ENCODE measurements at regions not wholly inside any gene's neighbourhood (a gene's known extent, or its start where the extent isn't known, plus 50 kb on each side); places are given as distances from the start of the nearest gene placed in this dataset.

DNA sequence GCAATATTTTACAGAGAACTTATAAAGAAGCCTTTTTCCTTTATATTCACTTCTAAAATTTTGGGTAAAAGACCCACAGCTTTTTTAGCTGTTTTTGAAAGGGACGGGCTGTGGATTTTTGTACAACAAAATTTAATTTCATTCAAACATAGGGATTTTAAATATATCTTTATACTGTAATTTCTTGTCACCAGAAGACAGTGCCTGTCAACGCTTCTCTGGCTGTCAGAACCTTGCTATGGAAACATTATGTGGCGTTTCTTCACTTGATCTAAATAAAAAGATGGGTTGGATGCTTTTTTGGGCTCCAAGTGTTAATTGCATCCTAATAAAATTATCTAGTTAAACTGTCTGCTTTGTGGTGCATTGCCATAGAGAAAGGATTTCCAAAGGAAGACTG is 635.6 kb upstream of the ALCAM start:
- no peak for DNase-seq

DNA sequence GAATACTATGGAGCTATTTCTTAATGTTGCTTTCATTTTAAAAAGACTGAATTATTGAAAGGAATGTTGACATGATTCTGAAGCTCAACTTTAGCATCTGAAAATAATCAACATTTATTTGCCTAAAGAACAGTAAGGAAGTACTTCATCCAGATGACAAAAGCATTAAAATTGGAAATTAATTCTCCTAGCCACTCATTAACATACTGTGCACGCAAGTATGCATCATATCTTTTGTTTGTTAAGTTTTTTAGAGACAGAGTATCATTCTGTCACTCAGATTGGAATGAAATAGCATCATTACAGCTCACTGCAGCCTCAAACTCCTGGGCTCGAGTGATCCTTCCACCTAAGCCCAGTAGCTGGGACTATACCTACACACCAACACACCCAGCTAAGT is 632.1 kb upstream of the ALCAM start:
- DNase-seq: no peak

DNA sequence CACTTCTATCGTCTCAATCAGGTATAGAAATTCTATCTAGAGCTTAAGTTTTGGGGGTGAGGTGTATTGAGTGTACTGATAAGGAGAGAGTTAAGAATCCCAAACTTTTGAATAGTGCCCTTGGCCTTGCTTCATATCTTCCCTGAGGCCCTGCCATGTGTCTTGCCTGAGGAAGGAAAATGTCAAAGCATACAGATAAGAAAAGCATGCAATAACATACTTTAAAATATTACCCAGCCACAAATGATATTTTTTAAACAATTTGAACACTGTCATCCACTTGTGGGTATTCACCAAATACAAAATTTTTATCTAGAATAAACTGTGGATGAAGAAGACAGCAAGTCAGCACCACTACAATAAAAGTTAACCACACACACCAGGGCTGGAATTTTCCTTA is 631.0 kb upstream of the ALCAM start:
- DNase-seq: no peak

DNA sequence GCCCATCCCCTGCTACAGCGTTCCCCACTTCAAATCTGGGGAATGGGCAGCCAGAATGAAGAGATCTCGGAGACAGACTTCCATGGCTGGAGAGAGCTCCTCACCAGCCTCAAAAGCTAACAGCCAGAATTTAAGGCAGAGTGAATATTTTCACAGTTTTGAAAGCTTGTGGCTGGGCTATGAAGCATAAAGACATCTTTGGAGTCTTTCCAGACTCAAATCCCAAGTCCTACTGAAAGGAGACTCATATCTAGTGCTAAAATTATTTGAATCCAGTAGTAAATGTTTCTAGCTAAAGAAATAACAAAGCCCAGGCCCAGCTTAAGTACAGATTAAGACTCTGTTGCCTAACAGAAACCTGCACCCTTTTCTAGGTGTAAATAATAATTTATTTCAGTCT is 628.4 kb upstream of the ALCAM start:
- no peak for DNase-seq

DNA sequence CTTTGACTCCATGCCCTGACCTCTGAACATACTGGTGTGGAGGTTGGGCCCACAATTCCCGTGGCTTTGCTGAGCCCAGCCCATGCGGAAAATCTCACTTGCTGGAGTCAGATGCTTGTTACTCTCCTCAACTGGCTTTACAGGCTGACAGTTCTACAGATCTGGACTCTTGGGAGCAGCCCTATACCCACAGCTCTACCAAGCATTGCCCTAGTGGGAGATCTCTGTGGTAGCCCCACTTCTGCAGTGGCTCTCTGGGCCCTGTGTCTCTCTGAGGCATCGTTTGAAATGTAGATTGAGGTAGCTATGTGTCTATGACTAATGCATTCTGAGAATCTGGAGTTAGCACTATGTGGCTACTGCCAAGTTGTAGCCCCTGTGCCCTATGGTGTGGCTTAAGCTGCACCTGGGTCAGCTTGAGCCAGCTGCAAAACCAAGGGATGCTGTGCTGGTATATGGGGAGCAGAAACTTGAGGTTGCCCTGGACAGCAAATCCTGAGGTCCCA is 625.8 kb upstream of the ALCAM start:
- no peak for DNase-seq

DNA sequence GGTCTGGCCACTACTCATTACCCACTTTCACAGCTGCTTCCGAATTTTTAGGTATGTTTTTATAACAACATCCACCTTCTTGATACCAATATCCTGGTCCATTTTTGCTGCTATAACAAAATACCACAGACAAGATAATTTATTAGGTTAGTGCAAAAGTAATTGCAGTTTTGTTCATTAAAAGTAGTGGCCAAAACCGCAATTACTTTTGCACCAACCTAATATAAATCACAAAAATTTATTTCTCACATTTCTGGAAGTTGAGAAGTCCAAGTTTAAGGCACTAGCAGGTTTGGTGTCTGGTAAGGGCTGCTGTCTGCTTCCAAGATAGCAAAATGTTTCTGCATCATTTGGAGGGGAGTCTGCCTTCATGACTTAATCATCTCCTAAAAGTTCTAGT is 624.7 kb upstream of the ALCAM start:
- no peak for DNase-seq

DNA sequence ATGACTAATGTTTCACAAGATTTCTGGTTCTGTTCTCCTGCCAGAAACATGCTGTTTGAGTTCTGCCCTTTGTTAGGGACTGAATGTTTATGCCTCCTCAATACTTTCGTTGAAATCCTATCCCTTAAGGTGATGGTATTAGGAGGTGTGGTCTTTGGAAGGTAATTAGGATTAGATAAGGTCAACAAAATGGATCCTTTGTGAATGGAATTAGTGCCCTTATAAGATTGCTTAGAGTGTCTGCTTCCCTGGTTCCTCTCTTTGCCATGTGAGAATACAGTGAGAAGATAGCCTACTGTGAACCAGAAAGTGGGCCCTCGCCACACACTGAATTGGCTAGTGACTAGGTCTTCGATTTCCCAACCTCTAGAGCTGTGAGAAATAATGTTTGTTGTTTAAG is 621.4 kb upstream of the ALCAM start:
- no peak for DNase-seq

DNA sequence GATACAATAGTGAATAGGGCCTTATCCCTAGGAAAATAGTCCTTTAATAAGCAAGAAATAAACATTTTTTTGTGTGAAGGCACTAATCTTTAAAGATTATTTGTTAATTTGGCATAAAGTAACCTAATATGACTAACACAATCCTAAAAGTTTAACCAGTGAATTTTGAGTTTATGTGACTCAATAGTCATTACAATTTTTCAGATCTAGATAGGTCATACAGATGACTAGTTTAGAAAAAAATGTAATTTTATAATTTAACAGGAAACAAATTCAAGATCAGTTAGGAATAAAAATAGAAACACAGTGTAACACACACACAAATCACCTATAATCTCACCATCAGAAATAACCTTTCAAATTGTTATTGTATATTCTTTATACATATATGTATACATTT is 620.7 kb upstream of the ALCAM start:
- no peak for DNase-seq

DNA sequence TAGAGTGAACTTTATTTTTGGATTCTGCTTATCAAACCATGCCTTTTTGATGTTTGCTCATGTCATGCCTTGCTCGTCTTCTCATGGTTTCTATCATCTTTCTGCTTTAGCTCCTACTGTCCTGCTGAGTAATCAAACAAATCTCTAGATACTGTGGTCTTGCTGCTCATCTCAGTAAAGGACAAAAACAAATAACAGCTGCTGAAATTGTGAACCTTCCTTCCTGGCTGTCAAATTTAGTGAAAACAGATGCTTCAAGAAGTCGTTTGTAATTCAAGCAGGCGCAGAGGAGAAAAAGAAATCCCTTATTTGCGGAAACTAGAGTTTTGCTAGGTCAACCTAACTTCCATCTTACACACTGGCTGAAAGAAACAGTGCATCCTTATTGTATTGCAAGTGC is 616.1 kb upstream of the ALCAM start:
- no peak for DNase-seq

DNA sequence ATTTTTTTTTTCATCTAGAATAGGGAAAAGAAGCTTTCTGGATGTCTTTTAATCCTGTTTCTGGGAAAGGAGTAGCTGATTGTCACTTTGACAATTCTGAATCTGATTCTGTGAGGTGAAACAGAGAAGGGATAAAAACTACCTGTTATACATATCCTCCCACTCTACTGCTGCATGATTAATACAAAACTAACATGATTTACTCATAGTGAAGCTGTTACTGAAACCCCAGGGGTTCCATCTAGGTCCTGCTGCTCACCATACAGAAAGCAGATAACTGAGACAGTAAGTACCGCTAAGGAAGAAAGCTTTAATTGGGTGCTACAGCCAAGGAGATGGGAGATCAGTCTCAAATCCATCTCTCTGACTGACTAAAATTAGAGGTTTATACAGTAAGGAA is 610.9 kb upstream of the ALCAM start:
- DNase-seq: no peak

DNA sequence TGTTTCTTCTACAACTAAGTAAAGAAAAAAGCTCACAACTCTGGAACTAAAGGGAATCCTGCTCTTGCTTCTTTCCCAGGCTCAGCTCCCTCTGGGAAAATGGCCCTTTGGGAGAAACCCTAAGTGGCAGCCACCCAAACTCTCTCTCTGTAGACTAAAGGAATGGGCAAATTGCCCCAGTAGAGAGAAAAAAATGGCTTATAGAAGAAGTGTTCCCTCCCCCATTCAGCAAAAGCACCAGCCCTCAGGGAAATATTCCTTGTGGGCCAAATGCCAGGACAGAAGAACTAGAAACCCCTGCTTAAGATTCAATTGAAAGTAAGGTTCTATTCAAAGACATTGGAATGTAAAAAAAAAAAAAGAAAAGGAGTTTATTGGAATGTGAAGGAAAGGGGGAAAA is 603.7 kb upstream of the ALCAM start:
- DNase-seq: no peak

DNA sequence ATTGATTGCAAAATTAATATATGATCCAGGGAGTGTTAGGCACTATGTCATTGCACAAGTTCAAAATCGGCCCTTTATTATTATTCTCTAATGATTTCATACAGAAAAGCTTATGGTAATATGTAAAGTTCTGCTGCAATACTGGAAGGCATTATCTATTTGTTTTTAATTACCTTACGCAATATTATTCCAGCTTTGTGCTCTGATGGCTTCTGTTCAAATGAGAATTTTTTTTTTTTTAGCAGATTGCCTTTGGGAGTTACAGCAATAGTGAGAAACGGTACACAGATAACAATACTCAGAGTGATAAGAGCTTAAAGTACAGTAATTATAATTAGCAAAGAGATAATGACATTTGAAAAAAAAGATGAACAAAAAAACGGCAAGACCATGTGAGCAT is 602.2 kb upstream of the ALCAM start:
- no peak for DNase-seq

DNA sequence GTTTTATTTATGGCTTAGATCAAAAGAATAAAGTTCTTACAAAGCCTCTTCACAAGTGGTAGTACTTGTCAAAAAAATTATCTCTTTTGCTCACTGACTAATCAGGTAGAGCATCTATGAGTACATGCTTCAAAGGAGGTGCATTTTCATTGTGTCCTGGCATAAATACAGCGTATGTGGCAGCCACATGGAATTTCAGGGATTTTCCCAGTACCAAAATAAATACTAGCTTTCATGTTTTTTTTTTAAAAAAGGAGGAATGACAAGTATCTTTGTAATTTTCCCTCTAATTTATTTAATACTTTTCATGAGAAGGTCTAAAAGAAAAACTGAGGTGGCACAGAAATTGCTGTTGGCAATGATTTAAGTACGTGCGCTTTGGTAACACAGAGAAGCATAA is 597.8 kb upstream of the ALCAM start:
- no peak for DNase-seq

DNA sequence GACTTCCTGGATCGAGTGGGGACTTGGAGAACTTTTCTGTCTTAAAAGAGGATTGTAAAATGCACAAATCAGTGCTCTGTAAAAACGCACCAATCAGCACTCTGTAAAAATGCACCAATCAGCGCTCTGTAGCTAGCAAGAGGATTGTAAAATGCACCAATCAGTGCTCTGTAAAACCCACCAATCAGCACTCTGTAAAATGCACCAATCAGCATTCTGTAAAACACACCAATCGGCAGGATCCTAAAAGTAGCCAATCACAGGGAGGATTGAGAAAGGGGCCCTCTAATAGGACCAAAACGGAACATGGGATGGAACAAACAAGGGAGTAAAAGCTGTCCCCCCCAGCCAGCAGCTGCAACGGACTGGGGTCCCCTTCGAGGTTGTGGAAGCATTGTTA is 587.4 kb upstream of the ALCAM start:
- DNase-seq: no peak

DNA sequence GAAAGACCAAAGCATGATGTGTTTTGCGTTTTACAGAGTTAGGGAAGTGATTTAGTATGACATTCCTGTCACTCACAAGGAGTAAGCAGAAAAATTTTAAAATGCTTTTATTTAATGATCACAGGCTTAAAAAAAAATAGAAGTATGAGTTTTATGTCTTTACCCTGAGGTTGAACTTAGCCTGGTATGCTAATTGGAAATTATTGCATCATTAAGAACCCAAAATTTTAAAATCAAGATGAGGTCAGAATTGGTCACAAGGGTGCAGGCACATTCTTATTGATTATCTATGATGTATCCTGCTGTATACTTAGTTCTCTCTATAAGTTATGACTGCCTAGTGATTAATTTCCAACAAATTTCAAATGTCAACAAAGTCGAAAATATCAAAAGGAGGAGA is 585.6 kb upstream of the ALCAM start:
- no peak for DNase-seq

DNA sequence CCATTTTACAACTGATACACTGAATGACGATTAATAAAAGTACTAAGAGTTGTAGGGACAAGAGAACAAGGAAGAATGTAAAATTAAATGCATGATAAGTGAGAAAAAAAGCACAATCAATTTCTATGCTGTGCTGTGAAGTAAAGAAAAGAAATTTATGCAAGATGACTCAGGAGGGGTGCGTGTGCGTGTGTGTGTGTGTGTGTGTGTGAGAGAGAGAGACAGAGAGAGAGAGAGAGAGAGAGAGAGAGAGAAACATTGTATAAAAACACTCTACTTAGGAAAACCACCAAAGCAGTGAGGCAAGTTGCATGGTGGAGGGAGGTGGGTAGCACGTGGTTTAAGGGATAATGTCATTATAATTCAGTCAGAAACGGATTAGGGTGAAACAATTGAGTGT is 580.8 kb upstream of the ALCAM start:
- no peak for DNase-seq

DNA sequence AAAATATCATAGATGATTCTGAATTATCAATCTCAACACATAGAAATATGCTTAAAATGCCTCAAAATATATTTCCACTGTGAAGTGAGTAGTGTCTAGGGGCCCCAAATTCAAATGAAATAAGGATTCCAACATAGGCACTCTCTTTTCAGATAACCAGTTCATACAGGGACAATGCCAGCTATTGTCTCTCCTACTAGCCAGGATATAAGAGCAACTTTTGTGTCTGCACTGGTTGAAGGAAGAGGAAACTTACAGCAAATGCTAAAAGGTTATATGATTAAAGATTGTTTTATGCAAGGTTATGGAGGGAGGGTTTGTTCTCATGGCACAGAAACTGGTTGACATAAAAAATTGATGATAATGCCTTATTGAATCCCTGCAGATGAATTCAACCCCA is 579.4 kb upstream of the ALCAM start:
- DNase-seq: no peak

DNA sequence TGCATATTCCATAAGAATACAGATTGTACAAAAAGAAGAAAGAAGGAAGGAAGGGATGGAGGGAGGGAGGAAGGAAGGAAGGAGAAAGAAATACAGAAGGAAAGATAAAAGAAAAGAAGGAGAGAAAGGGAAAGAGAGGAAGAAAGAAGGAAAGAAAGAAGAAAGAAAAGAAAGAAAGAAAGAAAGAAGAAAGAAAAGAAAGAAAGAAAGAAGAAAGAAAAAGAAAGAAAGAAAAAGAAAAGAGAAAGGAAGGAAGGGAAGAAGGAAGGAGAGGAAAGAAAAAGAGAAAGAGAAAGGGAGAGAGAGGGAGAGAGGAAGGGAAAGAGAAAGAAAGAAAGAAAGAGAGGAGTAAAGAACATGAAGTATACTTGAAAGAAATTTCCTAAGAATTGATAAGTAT is 577.9 kb upstream of the ALCAM start:
- DNase-seq: no peak

DNA sequence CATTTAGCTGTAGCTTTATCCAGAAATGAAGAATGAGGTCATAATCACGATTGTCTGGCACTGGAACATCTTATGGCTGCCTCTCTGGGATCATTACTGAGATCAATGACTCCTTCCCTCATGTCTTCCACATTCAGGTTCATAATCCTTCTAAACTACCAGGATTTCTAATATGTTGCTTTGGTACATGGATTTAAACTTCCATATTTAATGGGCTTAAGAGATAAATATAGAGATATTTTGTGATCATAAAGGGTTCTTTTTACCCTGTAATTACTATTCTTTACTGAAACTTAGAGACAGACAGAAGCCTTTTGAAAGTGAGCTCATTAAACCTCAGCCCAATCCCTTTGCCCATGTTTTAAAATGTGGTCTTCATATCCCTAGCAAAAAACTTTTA is 575.4 kb upstream of the ALCAM start:
- no peak for DNase-seq

DNA sequence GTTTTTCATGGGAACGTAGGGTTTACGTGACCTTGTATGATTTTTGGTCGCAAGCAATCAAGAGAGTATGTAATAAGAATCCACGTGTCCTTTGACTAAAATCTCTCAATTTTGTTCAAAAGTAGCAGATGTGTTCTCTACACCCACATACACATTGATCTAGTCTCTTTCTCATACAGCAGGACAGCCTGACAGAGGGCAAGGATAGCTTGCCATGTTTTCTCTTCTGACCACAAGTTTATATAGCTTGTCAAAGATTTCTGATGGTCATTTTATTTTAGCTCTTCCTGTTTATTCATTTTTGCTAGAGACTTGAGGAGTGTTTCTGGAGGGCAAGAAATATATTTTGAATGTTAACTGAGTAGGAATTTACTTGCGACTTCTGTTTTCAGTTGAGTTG is 570.2 kb upstream of the ALCAM start:
- DNase-seq: no peak

DNA sequence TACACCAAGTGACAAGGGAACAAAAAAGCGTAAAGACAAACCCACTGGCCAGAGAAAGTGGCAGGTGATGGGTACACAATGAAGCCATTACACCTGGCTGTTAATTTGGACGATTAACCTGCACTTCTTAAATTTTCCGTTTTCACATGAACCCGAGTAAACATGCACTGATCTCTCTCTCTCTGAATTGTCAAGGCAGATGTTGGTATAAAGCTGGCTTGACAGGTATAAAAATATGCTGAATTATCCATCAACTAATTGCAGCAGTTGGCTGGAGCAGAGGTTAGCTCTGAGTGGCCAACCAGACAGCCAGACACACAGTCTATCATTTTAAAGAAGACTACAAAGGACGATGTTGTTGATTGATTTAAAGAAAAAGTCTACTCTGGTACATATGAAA is 561.7 kb upstream of the ALCAM start:
- no peak for DNase-seq

DNA sequence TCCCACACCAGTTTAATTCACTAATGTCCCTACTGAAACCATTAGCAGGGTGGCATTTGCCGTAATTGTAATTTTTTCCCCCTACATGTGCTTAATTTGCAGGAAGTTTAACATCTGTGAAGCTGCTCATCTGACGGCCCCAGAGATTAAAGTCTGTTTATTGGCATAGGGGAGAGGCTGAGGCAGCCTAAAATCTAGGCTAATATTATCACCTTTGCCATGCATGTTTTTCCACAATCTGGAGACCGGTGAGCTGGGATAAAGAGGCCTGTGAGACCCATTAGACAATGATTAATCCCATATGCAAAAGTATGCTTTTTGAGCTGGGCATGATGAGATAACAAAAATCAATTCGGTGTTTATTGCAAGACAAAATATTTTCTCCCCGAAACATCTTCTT is 561.2 kb upstream of the ALCAM start:
- no peak for DNase-seq

DNA sequence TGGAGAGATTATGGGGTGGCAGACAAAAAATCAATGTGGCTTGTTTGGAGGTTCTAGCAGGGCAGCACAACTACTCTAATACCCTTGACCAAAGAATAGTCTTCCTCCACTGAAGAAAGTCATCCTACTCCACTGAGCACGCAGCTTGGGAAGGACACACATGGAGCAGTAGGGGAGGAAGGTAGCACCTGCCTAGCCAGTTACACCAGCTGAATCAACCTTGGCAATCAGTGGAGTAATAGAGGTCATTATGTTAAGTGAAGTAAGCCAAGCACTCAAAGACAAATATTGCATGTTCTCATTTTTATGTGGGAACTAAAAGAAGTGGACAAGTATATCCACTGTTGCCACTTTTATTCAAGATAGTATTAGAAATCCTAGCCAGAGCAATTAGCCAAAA is 555.8 kb upstream of the ALCAM start:
- DNase-seq: no peak

DNA sequence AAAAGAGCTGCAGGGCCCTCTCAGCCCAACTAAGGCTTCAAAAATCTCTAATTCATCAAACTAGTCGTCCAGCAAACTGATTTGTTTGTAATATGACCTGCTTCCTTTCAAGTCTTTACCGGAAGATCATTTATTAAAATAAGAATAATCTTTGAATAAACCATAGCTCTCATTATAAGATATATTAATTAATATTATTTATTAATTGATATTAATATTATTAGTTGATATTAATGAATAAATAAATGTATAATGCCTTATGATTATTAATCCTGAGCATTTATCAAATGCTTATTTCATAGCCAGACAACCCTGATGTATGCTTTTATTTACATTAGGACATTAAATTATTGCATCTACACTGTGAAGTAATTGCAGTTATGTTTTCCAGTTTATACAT is 550.7 kb upstream of the ALCAM start:
- no peak for DNase-seq

DNA sequence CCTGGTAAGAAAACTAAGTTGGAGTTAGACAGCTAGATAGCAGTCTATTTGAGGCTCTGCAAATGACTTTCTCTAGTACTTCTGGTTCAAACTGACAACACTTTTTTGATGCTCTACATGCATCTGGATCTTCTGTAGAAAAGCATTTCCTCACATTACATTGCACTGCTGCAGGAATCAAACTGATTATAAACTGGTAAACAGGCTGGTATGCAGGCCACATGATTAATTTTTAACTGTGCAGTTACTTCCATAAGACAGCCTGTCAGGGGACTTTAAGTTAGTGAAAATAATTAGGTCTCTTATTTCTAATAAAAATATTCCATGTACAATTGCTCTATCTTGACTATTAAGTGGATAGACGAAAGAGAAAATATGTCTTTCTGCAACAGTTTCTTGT is 550.0 kb upstream of the ALCAM start:
- DNase-seq: no peak

DNA sequence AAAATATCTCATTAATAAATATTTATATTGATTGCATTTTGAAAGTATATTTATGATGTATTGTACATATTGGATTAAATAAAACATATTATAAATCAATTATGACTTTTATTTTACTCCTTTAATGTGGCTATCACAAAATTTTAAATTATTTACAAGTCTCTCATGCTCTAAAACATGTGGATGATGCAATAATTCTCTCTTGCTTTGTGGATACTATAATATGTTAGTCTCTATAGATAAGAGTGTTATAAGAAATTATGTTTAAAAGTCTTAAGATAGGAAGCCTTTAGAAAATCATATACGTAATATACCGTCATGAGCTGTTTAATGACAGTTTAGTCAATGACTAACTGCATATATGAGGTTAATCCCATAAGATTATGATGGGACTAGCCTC is 547.4 kb upstream of the ALCAM start:
- DNase-seq: no peak
